ENCODE measurements at regions not wholly inside any gene's neighbourhood (a gene's known extent, or its start where the extent isn't known, plus 50 kb on each side); places are given as distances from the start of the nearest gene placed in this dataset.
"Not testable (repeated sequence)": the region's sequence is repeated elsewhere in the genome, so short reads cannot be mapped to it uniquely, and the experiment has no call there.

- TF ChIP-seq, protein P1, sequence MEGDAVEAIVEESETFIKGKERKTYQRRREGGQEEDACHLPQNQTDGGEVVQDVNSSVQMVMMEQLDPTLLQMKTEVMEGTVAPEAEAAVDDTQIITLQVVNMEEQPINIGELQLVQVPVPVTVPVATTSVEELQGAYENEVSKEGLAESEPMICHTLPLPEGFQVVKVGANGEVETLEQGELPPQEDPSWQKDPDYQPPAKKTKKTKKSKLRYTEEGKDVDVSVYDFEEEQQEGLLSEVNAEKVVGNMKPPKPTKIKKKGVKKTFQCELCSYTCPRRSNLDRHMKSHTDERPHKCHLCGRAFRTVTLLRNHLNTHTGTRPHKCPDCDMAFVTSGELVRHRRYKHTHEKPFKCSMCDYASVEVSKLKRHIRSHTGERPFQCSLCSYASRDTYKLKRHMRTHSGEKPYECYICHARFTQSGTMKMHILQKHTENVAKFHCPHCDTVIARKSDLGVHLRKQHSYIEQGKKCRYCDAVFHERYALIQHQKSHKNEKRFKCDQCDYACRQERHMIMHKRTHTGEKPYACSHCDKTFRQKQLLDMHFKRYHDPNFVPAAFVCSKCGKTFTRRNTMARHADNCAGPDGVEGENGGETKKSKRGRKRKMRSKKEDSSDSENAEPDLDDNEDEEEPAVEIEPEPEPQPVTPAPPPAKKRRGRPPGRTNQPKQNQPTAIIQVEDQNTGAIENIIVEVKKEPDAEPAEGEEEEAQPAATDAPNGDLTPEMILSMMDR (IDR thresholded peaks at IDR 0.05): not testable (repeated sequence)
- not testable (repeated sequence) for TF ChIP-seq EP300 (IDR thresholded peaks at IDR 0.05)
These were observed 116.0 kb upstream of the PALM2AKAP2 start for GRCh38 chr9:109663978-109664377.
